Trophoblast cell (in vitro differentiated cells and primary cell): ENCODE measurements at regions not wholly inside any gene's neighbourhood (a gene's known extent, or its start where the extent isn't known, plus 50 kb on each side); places are given as distances from the start of the nearest gene placed in this dataset.

Experiments used
- DNase-seq, 2 donors: peaks; one replicate each; pipeline ENCODE4 v3.0.0-alpha.2; 2016
- H2AFZ ChIP-seq: 2 replicates; pipeline ENCODE4 v1.6.1; 2013; ENCODE audit warnings: low read length, moderate library complexity, mild to moderate bottlenecking; ENCODE audit not compliant: insufficient read depth, poor library complexity
- H2AK5ac ChIP-seq: 2 replicates; pipeline ENCODE4 v1.6.1; 2013; ENCODE audit warnings: mild to moderate bottlenecking, low read length
- H2BK120ac ChIP-seq: 2 replicates; pipeline ENCODE4 v1.6.1; 2013; ENCODE audit warnings: low read length, mild to moderate bottlenecking, moderate library complexity; ENCODE audit not compliant: insufficient read depth, poor library complexity
- H2BK12ac ChIP-seq: 2 replicates; pipeline ENCODE4 v1.6.1; 2013; ENCODE audit warnings: mild to moderate bottlenecking, low read length, moderate library complexity
- H2BK5ac ChIP-seq: 2 replicates; pipeline ENCODE4 v1.6.1; 2013; ENCODE audit warnings: low read length, low read depth, moderate library complexity, mild to moderate bottlenecking; ENCODE audit not compliant: poor library complexity
- H3K14ac ChIP-seq: 2 replicates; pipeline ENCODE4 v1.6.1; 2013; ENCODE audit warnings: mild to moderate bottlenecking, low read length
- H3K18ac ChIP-seq: 2 replicates; pipeline ENCODE4 v1.6.1; 2013; ENCODE audit warnings: mild to moderate bottlenecking, low read length
- H3K23ac ChIP-seq: 2 replicates; pipeline ENCODE4 v1.6.1; 2013; ENCODE audit warnings: low read length
- H3K27ac ChIP-seq: 2 replicates; pipeline ENCODE4 v1.5.1; 2013; ENCODE audit warnings: low read depth, mild to moderate bottlenecking, inconsistent platforms, low read length, moderate library complexity
- H3K27me3 ChIP-seq: 2 replicates; pipeline ENCODE4 v1.6.1; 2013; ENCODE audit warnings: inconsistent platforms, mild to moderate bottlenecking, low read length, moderate library complexity; ENCODE audit not compliant: insufficient read depth
- H3K36me3 ChIP-seq, 2 experiments: 1 replicate in 1 of 2; 2 replicates in 1 of 2; pipeline ENCODE4 v1.6.1; 2013; ENCODE audit warnings: low read length in 2 of 2, mild to moderate bottlenecking in 2 of 2, moderate library complexity in 1 of 2; ENCODE audit not compliant: insufficient read depth in 2 of 2, control insufficient read depth in 1 of 2
- H3K4ac ChIP-seq: 2 replicates; pipeline ENCODE4 v1.6.1; 2013; ENCODE audit warnings: low read depth, mild to moderate bottlenecking, low read length, moderate library complexity
- H3K4me1 ChIP-seq, 2 experiments: 1 replicate in 1 of 2; 2 replicates in 1 of 2; pipeline ENCODE4 v1.6.1; 2013; ENCODE audit warnings: low read length in 2 of 2, mild to moderate bottlenecking in 2 of 2, moderate library complexity in 1 of 2; ENCODE audit not compliant: insufficient read depth in 2 of 2, control insufficient read depth in 1 of 2
- H3K4me2 ChIP-seq: 2 replicates; pipeline ENCODE4 v1.6.1; 2013; ENCODE audit warnings: inconsistent platforms, mild to moderate bottlenecking, low read length, moderate library complexity
- H3K4me3 ChIP-seq: 2 replicates; pipeline ENCODE4 v1.5.1; 2013; ENCODE audit warnings: mild to moderate bottlenecking, low read depth, low read length, inconsistent platforms
- H3K79me1 ChIP-seq: one replicate; pipeline ENCODE4 v1.6.1; 2013; ENCODE audit warnings: low read length
- H3K79me2 ChIP-seq: 2 replicates; pipeline ENCODE4 v1.6.1; 2013; ENCODE audit warnings: low read length, mild to moderate bottlenecking; ENCODE audit not compliant: control insufficient read depth, insufficient read depth, poor library complexity
- H3K9ac ChIP-seq: 2 replicates; pipeline ENCODE4 v1.6.1; 2013; ENCODE audit warnings: mild to moderate bottlenecking, low read length
- H3K9me3 ChIP-seq: 2 replicates; pipeline ENCODE4 v1.6.1; 2013; ENCODE audit warnings: low read depth, mild to moderate bottlenecking, control low read depth, inconsistent platforms, low read length; ENCODE audit not compliant: insufficient read depth
- H4K12ac ChIP-seq: 2 replicates; pipeline ENCODE4 v1.6.1; 2013; ENCODE audit warnings: low read depth, mild to moderate bottlenecking, low read length, moderate library complexity
- H4K8ac ChIP-seq: 2 replicates; pipeline ENCODE4 v1.6.1; 2013; ENCODE audit warnings: low read depth, mild to moderate bottlenecking, low read length, moderate library complexity
- H4K91ac ChIP-seq: one replicate; pipeline ENCODE4 v1.6.1; 2013; ENCODE audit warnings: low read depth, mild to moderate bottlenecking, low read length, moderate library complexity
- WGBS: extraction: QIAGEN DNeasy Blood & Tissue Kit; methylation state at CpG from one replicate; pipeline ENCODE4 v1.1.7; 2013; ENCODE audit warnings: missing lambda C conversion rate; ENCODE audit not compliant: insufficient read length, insufficient coverage; ENCODE audit errors: extremely low coverage; 5-methylcytosine and 5-hydroxymethylcytosine counted together

- no peak overlapping the region for H2AFZ ChIP-seq
- no peak overlapping the region for H2BK12ac ChIP-seq
- no CpG with 5 or more reads among the region's 1 CpG for WGBS
- H3K9me3 ChIP-seq: peaks cover 2% of the 10 kb centered on the region
- no peak overlapping the region for H3K4ac ChIP-seq
- H3K79me2 ChIP-seq: no peaks in the 10 kb centered on the region
- H2AK5ac ChIP-seq: no peak overlapping the region
- H3K27ac ChIP-seq: no peak overlapping the region
- H3K23ac ChIP-seq: no peak overlapping the region
- H3K4me3 ChIP-seq: no peak overlapping the region
- DNase-seq: no peak
- no peak overlapping the region for H3K18ac ChIP-seq
- H3K36me3 ChIP-seq: no peaks in the 10 kb centered on the region
- no peaks in the 10 kb centered on the region for H3K79me1 ChIP-seq
- no peak overlapping the region for H4K12ac ChIP-seq
- no peak overlapping the region for H4K91ac ChIP-seq
- H2BK120ac ChIP-seq: no peak overlapping the region
- no peak overlapping the region for H3K14ac ChIP-seq
- no peak overlapping the region for H3K9ac ChIP-seq
- no peak overlapping the region for H3K4me2 ChIP-seq
- no peak overlapping the region for H2BK5ac ChIP-seq
- no peak overlapping the region for H4K8ac ChIP-seq
- no peaks in the 10 kb centered on the region for H3K27me3 ChIP-seq
- peaks cover 13% of the 10 kb centered on the region in 2 experiments for H3K4me1 ChIP-seq
Measured at GRCh38 chr5:3302228-3302627, 293.4 kb upstream of the IRX1 start.

GRCh38 chr5:3301306-3301705 is 294.3 kb upstream of the IRX1 start:
- Histone ChIP-seq H4K91ac (no peak overlapping the region), H3K9ac (no peak overlapping the region), H2BK120ac (no peak overlapping the region), H3K79me1 (no peaks in the 10 kb centered on the region), H3K27me3 (no peaks in the 10 kb centered on the region), H3K4me1 (peaks cover 13% of the 10 kb centered on the region in 2 experiments), H3K4ac (no peak overlapping the region), H2BK5ac (no peak overlapping the region), H2AK5ac (no peak overlapping the region), H2AFZ (no peak overlapping the region), H3K27ac (no peak overlapping the region), H3K14ac (no peak overlapping the region), H2BK12ac (no peak overlapping the region), H4K12ac (no peak overlapping the region), H3K23ac (no peak overlapping the region), H3K4me2 (no peak overlapping the region), H3K4me3 (no peak overlapping the region), H3K36me3 (no peaks in the 10 kb centered on the region), H3K9me3 (peaks cover 2% of the 10 kb centered on the region), H3K18ac (no peak overlapping the region), H4K8ac (no peak overlapping the region), H3K79me2 (no peaks in the 10 kb centered on the region)
- no CpG with 5 or more reads among the region's 10 CpGs for WGBS
- DNase-seq: no peak

GRCh38 chr5:3300726-3301125 is 294.9 kb upstream of the IRX1 start:
- H4K8ac ChIP-seq: no peak overlapping the region
- no peak overlapping the region for H2AFZ ChIP-seq
- H3K14ac ChIP-seq: no peak overlapping the region
- peaks cover 2% of the 10 kb centered on the region for H3K9me3 ChIP-seq
- H3K23ac ChIP-seq: no peak overlapping the region
- no peak overlapping the region for H2AK5ac ChIP-seq
- no peak overlapping the region for H3K4me2 ChIP-seq
- H3K9ac ChIP-seq: no peak overlapping the region
- H4K91ac ChIP-seq: no peak overlapping the region
- H2BK12ac ChIP-seq: no peak overlapping the region
- no peaks in the 10 kb centered on the region for H3K79me2 ChIP-seq
- no peak overlapping the region for H3K4me3 ChIP-seq
- no peaks in the 10 kb centered on the region for H3K27me3 ChIP-seq
- no peaks in the 10 kb centered on the region for H3K36me3 ChIP-seq
- H4K12ac ChIP-seq: no peak overlapping the region
- no CpG with 5 or more reads among the region's 13 CpGs for WGBS
- H3K4me1 ChIP-seq: peaks cover 13% of the 10 kb centered on the region in 2 experiments
- H3K18ac ChIP-seq: no peak overlapping the region
- H2BK5ac ChIP-seq: no peak overlapping the region
- H3K27ac ChIP-seq: no peak overlapping the region
- H2BK120ac ChIP-seq: no peak overlapping the region
- H3K79me1 ChIP-seq: no peaks in the 10 kb centered on the region
- H3K4ac ChIP-seq: no peak overlapping the region
- no peak for DNase-seq

GRCh38 chr5:3299441-3299840 is 296.2 kb upstream of the IRX1 start:
- Histone ChIP-seq H3K9ac (no peak overlapping the region), H3K14ac (no peak overlapping the region), H3K9me3 (peaks cover 2% of the 10 kb centered on the region), H3K4me1 (peaks cover 10 to 11% of the 10 kb centered on the region in 2 experiments), H3K4me3 (no peak overlapping the region), H2BK5ac (no peak overlapping the region), H3K36me3 (no peaks in the 10 kb centered on the region), H3K27ac (no peak overlapping the region), H3K4me2 (no peak overlapping the region), H3K23ac (no peak overlapping the region), H4K12ac (no peak overlapping the region), H3K4ac (no peak overlapping the region), H4K91ac (no peak overlapping the region), H3K27me3 (no peaks in the 10 kb centered on the region), H3K79me2 (no peaks in the 10 kb centered on the region), H3K79me1 (no peaks in the 10 kb centered on the region), H2AFZ (no peak overlapping the region), H2BK12ac (no peak overlapping the region), H2AK5ac (no peak overlapping the region), H2BK120ac (no peak overlapping the region), H3K18ac (no peak overlapping the region), H4K8ac (no peak overlapping the region)
- no CpG with 5 or more reads among the region's 7 CpGs for WGBS
- no peak for DNase-seq
